Large intestine (tissue), 3 donors: ENCODE measurements at regions not wholly inside any gene's neighbourhood (a gene's known extent, or its start where the extent isn't known, plus 50 kb on each side); places are given as distances from the start of the nearest gene placed in this dataset.

ENCODE experiments used
- DNase-seq, 2 donors: peaks; one replicate each; pipeline versions ENCODE4 v3.0.0 to v3.0.0-alpha.2; 2013
- H3K27ac ChIP-seq: one replicate; pipeline ENCODE4 v1.5.1; 2013; ENCODE audit warnings: low read length
- H3K27me3 ChIP-seq: 2 replicates; pipeline ENCODE4 v1.6.1; 2013; ENCODE audit warnings: low read length; ENCODE audit not compliant: control insufficient read depth, insufficient read depth
- H3K36me3 ChIP-seq: 2 replicates; pipeline ENCODE4 v1.6.1; 2013; ENCODE audit warnings: low read length; ENCODE audit not compliant: control insufficient read depth, insufficient read depth
- H3K4me1 ChIP-seq: one replicate; pipeline ENCODE4 v1.6.1; 2013; ENCODE audit warnings: low read length; ENCODE audit not compliant: control insufficient read depth, insufficient read depth
- H3K4me3 ChIP-seq: one replicate; pipeline ENCODE4 v1.5.1; 2013; ENCODE audit warnings: low read length
- H3K9me3 ChIP-seq: one replicate; pipeline ENCODE4 v1.6.1; 2013; ENCODE audit warnings: mild to moderate bottlenecking, low read depth, low read length, moderate library complexity; ENCODE audit not compliant: control insufficient read depth
- WGBS: methylation state at CpG from one replicate; pipeline ENCODE4 v1.1.5; 2013; ENCODE audit warnings: low lambda C conversion rate; ENCODE audit not compliant: insufficient coverage; 5-methylcytosine and 5-hydroxymethylcytosine counted together

GRCh38 chr5:31049936-31050704, 143.4 kb upstream of the CDH6 start:
- H3K4me3 ChIP-seq: no peak overlapping the region
- H3K4me1 ChIP-seq: peaks cover 3% of the 10 kb centered on the region
- no peak for DNase-seq
- no peak overlapping the region for H3K27ac ChIP-seq
- H3K9me3 ChIP-seq: no peaks in the 10 kb centered on the region
- WGBS: 67% methylated on average over 1 of the region's 2 CpGs
- no peaks in the 10 kb centered on the region for H3K27me3 ChIP-seq
- no peaks in the 10 kb centered on the region for H3K36me3 ChIP-seq

- no peaks in the 10 kb centered on the region for H3K27me3 ChIP-seq
- no peak overlapping the region for H3K4me3 ChIP-seq
- H3K36me3 ChIP-seq: no peaks in the 10 kb centered on the region
- DNase-seq: no peak
- H3K27ac ChIP-seq: no peak overlapping the region
- WGBS: 58% methylated on average over 1 of the region's 3 CpGs
- peaks cover 3% of the 10 kb centered on the region for H3K4me1 ChIP-seq
- H3K9me3 ChIP-seq: no peaks in the 10 kb centered on the region
These were observed 144.0 kb upstream of the CDH6 start for GRCh38 chr5:31049461-31049860.

GRCh38 chr5:31048282-31049270, 144.9 kb upstream of the CDH6 start:
- Histone ChIP-seq H3K27ac (peak overlapping the region; percentile 4), H3K4me3 (no peak overlapping the region), H3K27me3 (no peaks in the 10 kb centered on the region), H3K36me3 (no peaks in the 10 kb centered on the region), H3K4me1 (peaks cover 3% of the 10 kb centered on the region), H3K9me3 (no peaks in the 10 kb centered on the region)
- WGBS: 83% methylated on average over 1 of the region's 8 CpGs
- peak; percentile 46 to 87 for DNase-seq

GRCh38 chr5:31047621-31048020, 145.9 kb upstream of the CDH6 start:
- no peaks in the 10 kb centered on the region for H3K36me3 ChIP-seq
- H3K27me3 ChIP-seq: no peaks in the 10 kb centered on the region
- no peak overlapping the region for H3K4me3 ChIP-seq
- WGBS: 93% methylated on average over 2 of the region's 2 CpGs
- DNase-seq: peak in 1 of 2 donors; percentile 14
- peak overlapping the region; percentile 4 for H3K27ac ChIP-seq
- H3K4me1 ChIP-seq: peaks cover 3% of the 10 kb centered on the region
- H3K9me3 ChIP-seq: no peaks in the 10 kb centered on the region

GRCh38 chr5:31047007-31047406, 146.5 kb upstream of the CDH6 start:
- Histone ChIP-seq H3K27ac (no peak overlapping the region), H3K9me3 (peaks cover 5% of the 10 kb centered on the region), H3K27me3 (no peaks in the 10 kb centered on the region), H3K36me3 (no peaks in the 10 kb centered on the region), H3K4me3 (no peak overlapping the region), H3K4me1 (peaks cover 3% of the 10 kb centered on the region)
- DNase-seq: no peak
- WGBS: 100% methylated on average over 2 of the region's 5 CpGs

GRCh38 chr5:31036411-31036810, 157.1 kb upstream of the CDH6 start:
- H3K27me3 ChIP-seq: no peaks in the 10 kb centered on the region
- H3K36me3 ChIP-seq: no peaks in the 10 kb centered on the region
- H3K27ac ChIP-seq: no peak overlapping the region
- no peak for DNase-seq
- H3K4me1 ChIP-seq: no peaks in the 10 kb centered on the region
- WGBS: no CpG with 5 or more reads among the region's 4 CpGs
- H3K4me3 ChIP-seq: peak overlapping the region; percentile 11
- no peaks in the 10 kb centered on the region for H3K9me3 ChIP-seq

- DNase-seq: no peak
- WGBS: no CpG with 5 or more reads among the region's 1 CpG
- Histone ChIP-seq H3K4me3 (no peak overlapping the region), H3K27ac (no peak overlapping the region), H3K36me3 (no peaks in the 10 kb centered on the region), H3K4me1 (peaks cover 4% of the 10 kb centered on the region), H3K9me3 (no peaks in the 10 kb centered on the region), H3K27me3 (no peaks in the 10 kb centered on the region)
These were observed 160.2 kb upstream of the CDH6 start for GRCh38 chr5:31033295-31033694.

GRCh38 chr5:31029925-31030324, 163.6 kb upstream of the CDH6 start:
- no peaks in the 10 kb centered on the region for H3K27me3 ChIP-seq
- no peak overlapping the region for H3K4me3 ChIP-seq
- H3K9me3 ChIP-seq: no peaks in the 10 kb centered on the region
- no peaks in the 10 kb centered on the region for H3K36me3 ChIP-seq
- H3K4me1 ChIP-seq: peaks cover 29% of the 10 kb centered on the region
- no peak overlapping the region for H3K27ac ChIP-seq
- 100% methylated on average over 3 of the region's 8 CpGs for WGBS
- no peak for DNase-seq

GRCh38 chr5:31027721-31028120, 165.8 kb upstream of the CDH6 start:
- H3K9me3 ChIP-seq: no peaks in the 10 kb centered on the region
- no peaks in the 10 kb centered on the region for H3K27me3 ChIP-seq
- peaks cover 39% of the 10 kb centered on the region for H3K4me1 ChIP-seq
- H3K4me3 ChIP-seq: no peak overlapping the region
- H3K36me3 ChIP-seq: no peaks in the 10 kb centered on the region
- DNase-seq: peak; percentile 59 to 85
- H3K27ac ChIP-seq: peak overlapping the region; percentile 57

- Histone ChIP-seq H3K36me3 (no peaks in the 10 kb centered on the region), H3K4me3 (no peak overlapping the region), H3K4me1 (peaks cover 45% of the 10 kb centered on the region), H3K9me3 (peaks cover 2% of the 10 kb centered on the region), H3K27ac (peak overlapping the region; percentile 1), H3K27me3 (no peaks in the 10 kb centered on the region)
- DNase-seq: no peak
- WGBS: 28% methylated on average over 2 of the region's 3 CpGs
These were observed 170.4 kb upstream of the CDH6 start for GRCh38 chr5:31023105-31023504.
